ENCODE measurements at regions not wholly inside any gene's neighbourhood (a gene's known extent, or its start where the extent isn't known, plus 50 kb on each side); places are given as distances from the start of the nearest gene placed in this dataset.
"Not testable (repeated sequence)": the region's sequence is repeated elsewhere in the genome, so short reads cannot be mapped to it uniquely, and the experiment has no call there.

GRCh38 chrY:19005579-19005978 lies 232.0 kb upstream of the HSFY2 start:
- Mint-ChIP-seq H3K36me3 (ENCODE audit: low read depth) (no peaks in the 10 kb centered on the region), H3K9me3 (peaks cover 4% of the 10 kb centered on the region), H3K27me3 (ENCODE audit: low read depth) (no peaks in the 10 kb centered on the region), H3K4me1 (ENCODE audit: low read depth) (no peaks in the 10 kb centered on the region), H3K4me3 (no peak overlapping the region), H3K27ac (no peak overlapping the region)
- no peak for DNase-seq (ENCODE audit: low spot score)

GRCh38 chrY:18997635-18998240 lies 224.2 kb upstream of the HSFY2 start:
- DNase-seq (ENCODE audit: low spot score): no peak
- Mint-ChIP-seq H3K4me1 (ENCODE audit: low read depth) (peaks cover 3% of the 10 kb centered on the region), H3K4me3 (no peak overlapping the region), H3K27me3 (ENCODE audit: low read depth) (no peaks in the 10 kb centered on the region), H3K27ac (no peak overlapping the region), H3K36me3 (ENCODE audit: low read depth) (peaks cover 1% of the 10 kb centered on the region), H3K9me3 (no peaks in the 10 kb centered on the region)

GRCh38 chrY:18993480-18993879 lies 219.9 kb upstream of the HSFY2 start:
- Mint-ChIP-seq H3K9me3 (no peaks in the 10 kb centered on the region), H3K36me3 (ENCODE audit: low read depth) (peaks cover 1% of the 10 kb centered on the region), H3K4me3 (no peak overlapping the region), H3K4me1 (ENCODE audit: low read depth) (peaks cover 3% of the 10 kb centered on the region), H3K27ac (no peak overlapping the region), H3K27me3 (ENCODE audit: low read depth) (no peaks in the 10 kb centered on the region)
- no peak for DNase-seq (ENCODE audit: low spot score)

GRCh38 chrY:18992684-18993083 lies 219.1 kb upstream of the HSFY2 start:
- DNase-seq (ENCODE audit: low spot score); H3K27me3 Mint-ChIP-seq (ENCODE audit: low read depth); H3K36me3 Mint-ChIP-seq (ENCODE audit: low read depth); H3K4me3 Mint-ChIP-seq; H3K27ac Mint-ChIP-seq; H3K4me1 Mint-ChIP-seq (ENCODE audit: low read depth); H3K9me3 Mint-ChIP-seq: not testable (repeated sequence)

- H3K27ac Mint-ChIP-seq: no peak overlapping the region
- no peak for DNase-seq (ENCODE audit: low spot score)
- H3K9me3 Mint-ChIP-seq: no peaks in the 10 kb centered on the region
- H3K4me3 Mint-ChIP-seq: no peak overlapping the region
- H3K36me3 Mint-ChIP-seq (ENCODE audit: low read depth): peaks cover 1% of the 10 kb centered on the region
- no peaks in the 10 kb centered on the region for H3K27me3 Mint-ChIP-seq (ENCODE audit: low read depth)
- peaks cover under 1% of the 10 kb centered on the region for H3K4me1 Mint-ChIP-seq (ENCODE audit: low read depth)
These were observed 215.8 kb upstream of the HSFY2 start for GRCh38 chrY:18989356-18989755.

- no peak overlapping the region for H3K27ac Mint-ChIP-seq
- no peak for DNase-seq (ENCODE audit: low spot score)
- H3K9me3 Mint-ChIP-seq: peaks cover 9% of the 10 kb centered on the region
- H3K27me3 Mint-ChIP-seq (ENCODE audit: low read depth): no peaks in the 10 kb centered on the region
- no peaks in the 10 kb centered on the region for H3K4me1 Mint-ChIP-seq (ENCODE audit: low read depth)
- no peaks in the 10 kb centered on the region for H3K36me3 Mint-ChIP-seq (ENCODE audit: low read depth)
- no peak overlapping the region for H3K4me3 Mint-ChIP-seq
These were observed 192.5 kb upstream of the HSFY2 start for GRCh38 chrY:18966001-18966400.

GRCh38 chrY:18958846-18959245 lies 185.3 kb upstream of the HSFY2 start:
- Mint-ChIP-seq H3K4me1 (ENCODE audit: low read depth) (no peaks in the 10 kb centered on the region), H3K9me3 (peaks cover 9% of the 10 kb centered on the region), H3K27me3 (ENCODE audit: low read depth) (no peaks in the 10 kb centered on the region), H3K27ac (no peak overlapping the region), H3K36me3 (ENCODE audit: low read depth) (no peaks in the 10 kb centered on the region), H3K4me3 (no peak overlapping the region)
- DNase-seq (ENCODE audit: low spot score): no peak

- Mint-ChIP-seq H3K4me1 (ENCODE audit: low read depth) (no peaks in the 10 kb centered on the region), H3K4me3 (no peak overlapping the region), H3K27ac (no peak overlapping the region), H3K36me3 (ENCODE audit: low read depth) (peaks cover 8% of the 10 kb centered on the region), H3K27me3 (ENCODE audit: low read depth) (no peaks in the 10 kb centered on the region), H3K9me3 (peaks cover 26% of the 10 kb centered on the region)
- no peak for DNase-seq (ENCODE audit: low spot score)
These were observed 178.3 kb upstream of the HSFY2 start for GRCh38 chrY:18951657-18952435.

- H3K36me3 Mint-ChIP-seq (ENCODE audit: low read depth): peaks cover 11% of the 10 kb centered on the region
- no peak overlapping the region for H3K27ac Mint-ChIP-seq
- H3K9me3 Mint-ChIP-seq: peaks cover 29% of the 10 kb centered on the region
- H3K4me3 Mint-ChIP-seq: no peak overlapping the region
- DNase-seq (ENCODE audit: low spot score): no peak
- H3K27me3 Mint-ChIP-seq (ENCODE audit: low read depth): no peaks in the 10 kb centered on the region
- H3K4me1 Mint-ChIP-seq (ENCODE audit: low read depth): no peaks in the 10 kb centered on the region
These were observed 177.5 kb upstream of the HSFY2 start for GRCh38 chrY:18951019-18951418.

- no peaks in the 10 kb centered on the region for H3K36me3 Mint-ChIP-seq (ENCODE audit: low read depth)
- no peak overlapping the region for H3K4me3 Mint-ChIP-seq
- no peak for DNase-seq (ENCODE audit: low spot score)
- H3K9me3 Mint-ChIP-seq: no peaks in the 10 kb centered on the region
- no peaks in the 10 kb centered on the region for H3K27me3 Mint-ChIP-seq (ENCODE audit: low read depth)
- H3K4me1 Mint-ChIP-seq (ENCODE audit: low read depth): no peaks in the 10 kb centered on the region
- no peak overlapping the region for H3K27ac Mint-ChIP-seq
These were observed 163.3 kb upstream of the HSFY2 start for GRCh38 chrY:18936831-18937230.

- Mint-ChIP-seq H3K4me3 (no peak overlapping the region), H3K36me3 (ENCODE audit: low read depth) (no peaks in the 10 kb centered on the region), H3K9me3 (no peaks in the 10 kb centered on the region), H3K27me3 (ENCODE audit: low read depth) (no peaks in the 10 kb centered on the region), H3K27ac (no peak overlapping the region), H3K4me1 (ENCODE audit: low read depth) (peaks cover 2% of the 10 kb centered on the region)
- DNase-seq (ENCODE audit: low spot score): no peak
These were observed 145.7 kb upstream of the HSFY2 start for GRCh38 chrY:18919256-18919655.

- Mint-ChIP-seq H3K36me3 (ENCODE audit: low read depth) (no peaks in the 10 kb centered on the region), H3K4me3 (no peak overlapping the region), H3K4me1 (ENCODE audit: low read depth) (no peaks in the 10 kb centered on the region), H3K27me3 (ENCODE audit: low read depth) (no peaks in the 10 kb centered on the region), H3K27ac (no peak overlapping the region), H3K9me3 (no peaks in the 10 kb centered on the region)
- DNase-seq (ENCODE audit: low spot score): no peak
These were observed 139.3 kb upstream of the HSFY2 start for GRCh38 chrY:18912846-18913245.

GRCh38 chrY:18909846-18910245 lies 136.3 kb upstream of the HSFY2 start:
- Mint-ChIP-seq H3K4me1 (ENCODE audit: low read depth) (no peaks in the 10 kb centered on the region), H3K4me3 (no peak overlapping the region), H3K9me3 (no peaks in the 10 kb centered on the region), H3K36me3 (ENCODE audit: low read depth) (no peaks in the 10 kb centered on the region), H3K27me3 (ENCODE audit: low read depth) (no peaks in the 10 kb centered on the region), H3K27ac (no peak overlapping the region)
- no peak for DNase-seq (ENCODE audit: low spot score)

GRCh38 chrY:18906198-18906597 lies 132.7 kb upstream of the HSFY2 start:
- H3K27me3 Mint-ChIP-seq (ENCODE audit: low read depth); H3K9me3 Mint-ChIP-seq; H3K27ac Mint-ChIP-seq; H3K36me3 Mint-ChIP-seq (ENCODE audit: low read depth); H3K4me3 Mint-ChIP-seq; H3K4me1 Mint-ChIP-seq (ENCODE audit: low read depth); DNase-seq (ENCODE audit: low spot score): not testable (repeated sequence)

- Mint-ChIP-seq H3K4me1 (ENCODE audit: low read depth) (no peaks in the 10 kb centered on the region), H3K36me3 (ENCODE audit: low read depth) (no peaks in the 10 kb centered on the region), H3K4me3 (no peak overlapping the region), H3K9me3 (no peaks in the 10 kb centered on the region), H3K27ac (no peak overlapping the region), H3K27me3 (ENCODE audit: low read depth) (no peaks in the 10 kb centered on the region)
- DNase-seq (ENCODE audit: low spot score): no peak
These were observed 130.8 kb upstream of the HSFY2 start for GRCh38 chrY:18904296-18904695.
